Osteocyte (in vitro differentiated cells): ENCODE measurements at regions not wholly inside any gene's neighbourhood (a gene's known extent, or its start where the extent isn't known, plus 50 kb on each side); places are given as distances from the start of the nearest gene placed in this dataset.

Experiments used
- DNase-seq: peaks from one replicate; pipeline ENCODE4 v3.0.0; 2021; ENCODE audit warnings: mixed read lengths; ENCODE audit not compliant: unreplicated experiment; ENCODE audit errors: extremely low spot score
- H3K27ac Mint-ChIP-seq: one replicate; pipeline ENCODE4 v1.8.0; 2021; ENCODE audit warnings: mild to moderate bottlenecking, mixed read lengths; ENCODE audit not compliant: unreplicated experiment
- H3K27me3 Mint-ChIP-seq: one replicate; pipeline ENCODE4 v1.8.0; 2021; ENCODE audit warnings: mixed read lengths; ENCODE audit not compliant: unreplicated experiment
- H3K36me3 Mint-ChIP-seq: one replicate; pipeline ENCODE4 v1.8.0; 2021; ENCODE audit warnings: mixed read lengths; ENCODE audit not compliant: unreplicated experiment
- H3K4me1 Mint-ChIP-seq: one replicate; pipeline ENCODE4 v1.8.0; 2021; ENCODE audit warnings: mixed read lengths; ENCODE audit not compliant: unreplicated experiment
- H3K4me3 Mint-ChIP-seq: one replicate; pipeline ENCODE4 v1.8.0; 2021; ENCODE audit warnings: mild to moderate bottlenecking, moderate library complexity, mixed read lengths; ENCODE audit not compliant: unreplicated experiment
- H3K9me3 Mint-ChIP-seq: one replicate; pipeline ENCODE4 v1.8.0; 2021; ENCODE audit warnings: mixed read lengths; ENCODE audit not compliant: unreplicated experiment
- TF ChIP-seq, protein P1 (sequence below): fragments of 200-600 bp; sonication (generic); IDR thresholded peaks from 2 replicates; pipeline ENCODE4 v1.5.0; 2021; ENCODE audit warnings: antibody characterized with exemption, mild to moderate bottlenecking, moderate library complexity

DNA sequence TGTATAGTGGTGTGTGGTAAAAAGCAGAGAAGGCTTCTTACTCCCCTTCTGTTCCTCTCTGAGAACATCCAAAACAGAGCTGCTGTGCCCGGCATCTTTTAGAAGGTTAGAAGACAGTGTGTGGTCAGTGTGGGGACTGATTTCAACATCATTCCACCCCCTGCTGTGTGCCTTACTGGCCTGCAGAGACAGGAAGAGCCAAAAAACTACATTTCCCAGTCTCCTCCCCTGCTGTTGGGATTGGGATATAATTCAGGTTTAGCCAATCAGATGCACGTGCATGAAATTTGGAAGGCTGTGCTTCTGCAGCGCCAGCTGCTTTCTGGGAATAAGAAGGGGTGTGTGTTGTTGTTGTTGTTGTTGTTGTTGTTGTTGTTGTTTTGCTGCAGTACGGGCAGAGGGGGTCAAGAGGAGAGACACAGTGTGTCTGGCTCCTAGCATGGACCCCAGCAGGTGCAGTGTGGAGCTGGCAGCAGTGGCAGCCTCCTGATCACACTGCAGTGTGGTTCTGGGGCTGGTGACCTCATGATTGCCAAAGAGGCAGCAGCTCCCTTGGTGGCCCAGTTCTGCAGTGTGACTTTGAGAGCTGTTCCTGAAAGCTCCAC is 74.7 kb downstream of the MRPL14 start:
- no peak for DNase-seq
- Mint-ChIP-seq H3K27ac (peak overlapping the region; percentile 72), H3K4me1 (peaks cover 78% of the 10 kb centered on the region), H3K36me3 (no peaks in the 10 kb centered on the region), H3K4me3 (no peak overlapping the region), H3K9me3 (no peaks in the 10 kb centered on the region), H3K27me3 (no peaks in the 10 kb centered on the region)
- TF ChIP-seq, protein P1, sequence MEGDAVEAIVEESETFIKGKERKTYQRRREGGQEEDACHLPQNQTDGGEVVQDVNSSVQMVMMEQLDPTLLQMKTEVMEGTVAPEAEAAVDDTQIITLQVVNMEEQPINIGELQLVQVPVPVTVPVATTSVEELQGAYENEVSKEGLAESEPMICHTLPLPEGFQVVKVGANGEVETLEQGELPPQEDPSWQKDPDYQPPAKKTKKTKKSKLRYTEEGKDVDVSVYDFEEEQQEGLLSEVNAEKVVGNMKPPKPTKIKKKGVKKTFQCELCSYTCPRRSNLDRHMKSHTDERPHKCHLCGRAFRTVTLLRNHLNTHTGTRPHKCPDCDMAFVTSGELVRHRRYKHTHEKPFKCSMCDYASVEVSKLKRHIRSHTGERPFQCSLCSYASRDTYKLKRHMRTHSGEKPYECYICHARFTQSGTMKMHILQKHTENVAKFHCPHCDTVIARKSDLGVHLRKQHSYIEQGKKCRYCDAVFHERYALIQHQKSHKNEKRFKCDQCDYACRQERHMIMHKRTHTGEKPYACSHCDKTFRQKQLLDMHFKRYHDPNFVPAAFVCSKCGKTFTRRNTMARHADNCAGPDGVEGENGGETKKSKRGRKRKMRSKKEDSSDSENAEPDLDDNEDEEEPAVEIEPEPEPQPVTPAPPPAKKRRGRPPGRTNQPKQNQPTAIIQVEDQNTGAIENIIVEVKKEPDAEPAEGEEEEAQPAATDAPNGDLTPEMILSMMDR = no peak

DNA sequence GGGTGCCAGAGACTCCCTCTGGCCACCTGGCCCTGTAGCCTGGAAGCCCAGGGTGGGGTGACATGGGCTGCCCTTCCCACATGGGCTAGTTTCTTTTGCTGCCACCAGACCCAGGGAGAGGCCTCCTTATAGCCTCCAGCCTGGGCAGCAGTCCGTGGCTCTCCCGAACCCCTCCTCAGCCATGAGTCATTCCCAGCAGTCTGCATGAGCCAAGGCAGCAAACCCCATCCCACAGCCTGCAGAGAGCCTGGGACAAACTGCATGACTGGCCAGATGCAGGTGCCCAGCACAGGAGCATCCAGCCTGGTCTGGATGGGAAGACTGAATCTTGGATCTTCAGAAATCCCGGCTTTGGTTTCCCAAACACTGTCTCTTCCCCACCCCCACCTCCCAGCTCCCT is 75.7 kb downstream of the MRPL14 start:
- H3K9me3 Mint-ChIP-seq = no peaks in the 10 kb centered on the region
- H3K4me3 Mint-ChIP-seq = no peak overlapping the region
- no peaks in the 10 kb centered on the region for H3K36me3 Mint-ChIP-seq
- H3K27ac Mint-ChIP-seq = peak overlapping the region; percentile 72
- DNase-seq = no peak
- TF ChIP-seq, protein P1 = no peak
- no peaks in the 10 kb centered on the region for H3K27me3 Mint-ChIP-seq
- peaks cover 72% of the 10 kb centered on the region for H3K4me1 Mint-ChIP-seq

DNA sequence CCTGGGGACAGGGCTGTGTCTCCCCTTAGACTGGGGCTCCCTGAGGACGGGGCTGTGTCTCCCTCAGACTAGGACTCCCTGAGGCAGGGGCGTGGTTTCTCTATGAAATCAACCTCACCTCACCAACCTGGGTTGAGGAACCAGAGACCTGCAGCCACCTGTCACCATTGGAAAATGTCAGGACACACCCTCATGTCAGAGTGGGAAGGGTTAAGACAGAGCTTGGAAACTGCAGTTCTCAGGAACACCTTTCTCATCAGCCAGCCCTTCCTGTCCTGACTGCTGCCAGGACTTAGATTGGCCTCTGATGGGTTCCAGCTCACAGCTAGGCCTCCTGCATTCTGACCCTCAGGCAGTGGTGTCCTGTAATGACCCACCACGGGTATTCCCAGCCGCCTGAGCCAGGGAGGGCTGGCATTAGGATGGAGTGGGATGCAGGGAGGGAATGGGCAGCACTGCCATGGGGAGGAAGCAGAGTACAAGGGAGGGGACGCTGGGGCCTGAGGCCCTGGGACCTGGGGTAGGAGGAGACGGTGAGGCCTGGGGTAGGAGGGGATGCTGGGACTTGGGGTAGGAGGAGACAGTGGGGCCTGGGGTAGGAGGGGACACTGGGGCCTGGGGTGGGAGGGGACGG is 76.3 kb downstream of the MRPL14 start:
- H3K4me1 Mint-ChIP-seq = peaks cover 67% of the 10 kb centered on the region
- TF ChIP-seq, protein P1 = no peak
- no peak overlapping the region for H3K4me3 Mint-ChIP-seq
- no peaks in the 10 kb centered on the region for H3K9me3 Mint-ChIP-seq
- no peaks in the 10 kb centered on the region for H3K27me3 Mint-ChIP-seq
- no peak for DNase-seq
- no peaks in the 10 kb centered on the region for H3K36me3 Mint-ChIP-seq
- H3K27ac Mint-ChIP-seq = peak overlapping the region; percentile 72

DNA sequence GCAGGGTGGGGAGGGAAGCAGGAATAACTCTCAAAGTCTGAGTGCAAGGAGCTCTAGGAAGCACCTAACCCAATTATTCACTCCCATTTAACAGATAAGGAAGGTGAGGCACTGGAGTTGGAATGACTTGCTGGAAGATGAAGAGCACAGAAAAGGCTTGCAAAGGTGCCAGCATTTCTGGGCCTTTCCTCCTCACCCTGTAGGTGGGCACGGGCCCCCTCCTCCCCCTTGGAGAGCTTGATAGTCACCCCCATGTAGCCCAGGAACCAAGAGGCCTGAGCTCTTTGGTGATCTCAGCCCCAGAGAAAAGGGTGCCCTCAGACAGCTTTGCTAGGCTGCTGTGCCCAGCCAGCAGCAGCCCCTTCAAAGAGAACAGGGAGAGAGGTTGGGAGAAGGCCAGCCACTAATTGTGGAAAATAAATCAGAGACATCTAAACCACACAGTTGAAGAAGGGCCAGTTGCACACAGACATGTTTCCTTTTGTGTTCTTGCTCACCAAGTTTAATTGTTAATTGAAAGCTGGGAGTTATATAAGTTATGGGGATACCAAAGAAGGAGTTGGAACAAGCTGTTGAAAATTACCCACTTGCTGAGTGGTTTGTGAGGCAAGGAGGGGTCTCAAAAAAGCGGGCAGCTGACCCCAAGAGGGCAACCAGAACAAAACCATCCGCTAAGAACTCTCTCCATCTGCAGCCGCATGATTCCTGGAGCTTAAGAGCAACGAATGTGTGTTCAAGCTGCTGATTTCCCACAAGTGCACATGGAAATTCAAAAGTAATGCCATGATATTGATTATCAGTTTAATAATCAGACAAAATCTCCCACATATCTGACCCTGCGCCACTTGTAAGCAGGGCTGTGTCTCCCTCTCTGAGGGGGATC is 77.0 kb downstream of the MRPL14 start:
- Mint-ChIP-seq H3K9me3 (no peaks in the 10 kb centered on the region), H3K4me3 (no peak overlapping the region), H3K27ac (peak overlapping the region; percentile 72), H3K4me1 (peaks cover 62% of the 10 kb centered on the region), H3K36me3 (no peaks in the 10 kb centered on the region), H3K27me3 (no peaks in the 10 kb centered on the region)
- TF ChIP-seq, protein P1 = no peak
- DNase-seq = no peak
